H9 (cell line): ENCODE measurements at regions not wholly inside any gene's neighbourhood (a gene's known extent, or its start where the extent isn't known, plus 50 kb on each side); places are given as distances from the start of the nearest gene placed in this dataset.

ENCODE experiments used
- DNase-seq: peaks from one replicate; pipeline ENCODE4 v3.0.0-alpha.2; 2017
- H2AFZ ChIP-seq: one replicate; pipeline ENCODE4 v1.6.1; 2013; ENCODE audit warnings: mild to moderate bottlenecking, low read length, control low read depth, moderate library complexity
- H2AK5ac ChIP-seq: 2 replicates; pipeline ENCODE4 v1.6.1; 2013; ENCODE audit warnings: low read length, control low read depth, mixed read lengths; ENCODE audit not compliant: insufficient read length
- H2BK120ac ChIP-seq: one replicate; pipeline ENCODE4 v1.6.1; 2013; ENCODE audit warnings: low read depth, mild to moderate bottlenecking, low read length, control low read depth, inconsistent platforms; ENCODE audit not compliant: poor library complexity, severe bottlenecking
- H2BK12ac ChIP-seq: 2 replicates; pipeline ENCODE4 v1.6.1; 2013; ENCODE audit warnings: low read length, control low read depth, mixed read lengths, low read depth; ENCODE audit not compliant: insufficient read length
- H2BK15ac ChIP-seq: 2 replicates; pipeline ENCODE4 v1.6.1; 2013; ENCODE audit warnings: low read depth, low read length, control low read depth
- H2BK20ac ChIP-seq: one replicate; pipeline ENCODE4 v1.6.1; 2013; ENCODE audit warnings: low read depth, mild to moderate bottlenecking, low read length, control low read depth, inconsistent platforms; ENCODE audit not compliant: poor library complexity, severe bottlenecking
- H2BK5ac ChIP-seq: 2 replicates; pipeline ENCODE4 v1.6.1; 2013; ENCODE audit warnings: low read length, control low read depth, mixed read lengths; ENCODE audit not compliant: insufficient read length
- H3K14ac ChIP-seq: 2 replicates; pipeline ENCODE4 v1.6.1; 2013; ENCODE audit warnings: low read length, control low read depth; ENCODE audit not compliant: insufficient read depth
- H3K18ac ChIP-seq: 2 replicates; pipeline ENCODE4 v1.6.1; 2013; ENCODE audit warnings: low read depth, mild to moderate bottlenecking, mixed read lengths, low read length, control low read depth; ENCODE audit not compliant: insufficient read length
- H3K23ac ChIP-seq: 2 replicates; pipeline ENCODE4 v1.6.1; 2013; ENCODE audit warnings: low read length, control low read depth, mixed read lengths, low read depth; ENCODE audit not compliant: insufficient read length
- H3K23me2 ChIP-seq: 2 replicates; pipeline ENCODE4 v1.6.1; 2013; ENCODE audit warnings: low read depth, mild to moderate bottlenecking, mixed read lengths, low read length, control low read depth; ENCODE audit not compliant: insufficient read length, poor library complexity, severe bottlenecking
- H3K27ac ChIP-seq: 2 replicates; pipeline ENCODE4 v1.5.1; 2013; ENCODE audit warnings: low read length, control low read depth, mixed read lengths, low read depth; ENCODE audit not compliant: insufficient read length
- H3K27me3 ChIP-seq: 2 replicates; pipeline ENCODE4 v1.6.1; 2013; ENCODE audit warnings: low read length, control low read depth, inconsistent platforms; ENCODE audit not compliant: insufficient read depth
- H3K4ac ChIP-seq: 2 replicates; pipeline ENCODE4 v1.6.1; 2013; ENCODE audit warnings: low read depth, mild to moderate bottlenecking, control low read depth, inconsistent platforms, low read length, moderate library complexity
- H3K4me1 ChIP-seq: 2 replicates; pipeline ENCODE4 v1.6.1; 2013; ENCODE audit warnings: low read length, control low read depth, inconsistent platforms; ENCODE audit not compliant: insufficient read depth
- H3K4me2 ChIP-seq: 2 replicates; pipeline ENCODE4 v1.6.1; 2013; ENCODE audit warnings: low read length, control low read depth, mixed read lengths; ENCODE audit not compliant: insufficient read length, insufficient read depth
- H3K56ac ChIP-seq: 2 replicates; pipeline ENCODE4 v1.6.1; 2013; ENCODE audit warnings: low read depth, mild to moderate bottlenecking, mixed read lengths, low read length, control low read depth; ENCODE audit not compliant: insufficient read length
- H3K79me1 ChIP-seq: 2 replicates; pipeline ENCODE4 v1.6.1; 2013; ENCODE audit warnings: low read depth, mild to moderate bottlenecking, moderate library complexity, low read length, control low read depth, inconsistent platforms; ENCODE audit not compliant: insufficient read depth, poor library complexity, severe bottlenecking
- H3K79me2 ChIP-seq: 2 replicates; pipeline ENCODE4 v1.6.1; 2013; ENCODE audit warnings: low read length, control low read depth, inconsistent platforms; ENCODE audit not compliant: insufficient read depth
- H3K9ac ChIP-seq: 2 replicates; pipeline ENCODE4 v1.6.1; 2013; ENCODE audit warnings: low read length, control low read depth, mixed read lengths; ENCODE audit not compliant: insufficient read length; ENCODE audit errors: extremely low read depth
- H3K9me3 ChIP-seq: one replicate; pipeline ENCODE4 v1.6.1; 2013; ENCODE audit warnings: low read depth, low read length, inconsistent platforms; ENCODE audit not compliant: control insufficient read depth
- H3T11ph ChIP-seq: one replicate; pipeline ENCODE4 v1.6.1; 2013; ENCODE audit warnings: mild to moderate bottlenecking, low read length, control low read depth, inconsistent platforms
- H4K20me1 ChIP-seq: one replicate; pipeline ENCODE4 v1.6.1; 2013; ENCODE audit not compliant: control insufficient read depth, insufficient read length, insufficient read depth
- H4K5ac ChIP-seq: 2 replicates; pipeline ENCODE4 v1.6.1; 2013; ENCODE audit warnings: low read depth, mild to moderate bottlenecking, mixed read lengths, low read length, control low read depth; ENCODE audit not compliant: insufficient read length
- H4K8ac ChIP-seq: replicated peaks from 2 replicates; pipeline ENCODE4 v1.6.1; 2013; ENCODE audit warnings: low read length, control low read depth, mixed read lengths, low read depth; ENCODE audit not compliant: insufficient read length
- H4K91ac ChIP-seq: 2 replicates; pipeline ENCODE4 v1.6.1; 2013; ENCODE audit warnings: low read depth, mild to moderate bottlenecking, moderate library complexity, mixed read lengths, low read length, control low read depth; ENCODE audit not compliant: insufficient read length
- H3K27ac Mint-ChIP-seq, 3 experiments: 2 replicates in 2 of 3; 3 replicates in 1 of 3; pipeline ENCODE4 v1.8.0; 2020 to 2021; ENCODE audit warnings: mixed read lengths in 3 of 3, mild to moderate bottlenecking in 1 of 3, moderate library complexity in 1 of 3
- H3K27me3 Mint-ChIP-seq: 2 replicates; pipeline ENCODE4 v1.8.0; 2021; ENCODE audit warnings: low read depth, mild to moderate bottlenecking, moderate library complexity, mixed read lengths
- H3K36me3 Mint-ChIP-seq, 3 experiments: 2 replicates in 2 of 3; 3 replicates in 1 of 3; pipeline ENCODE4 v1.8.0; 2020 to 2021; ENCODE audit warnings: low read depth in 3 of 3, mixed read lengths in 3 of 3; ENCODE audit not compliant: insufficient read depth in 1 of 3
- H3K4me1 Mint-ChIP-seq, 2 experiments: 2 replicates each; pipeline ENCODE4 v1.8.0; 2020; ENCODE audit warnings: mixed read lengths in 2 of 2
- H3K4me3 Mint-ChIP-seq, 2 experiments: 2 replicates in 1 of 2; 3 replicates in 1 of 2; pipeline ENCODE4 v1.8.0; 2020 to 2021; ENCODE audit warnings: mild to moderate bottlenecking in 2 of 2, mixed read lengths in 2 of 2, moderate library complexity in 1 of 2
- H3K9me3 Mint-ChIP-seq, 2 experiments: 2 replicates in 1 of 2; 3 replicates in 1 of 2; pipeline ENCODE4 v1.8.0; 2020; ENCODE audit warnings: mild to moderate bottlenecking in 2 of 2, mixed read lengths in 2 of 2, moderate library complexity in 1 of 2
- CTCF ChIP-seq: fragments of 200-600 bp; sonication (generic); conservative IDR thresholded peaks from 3 replicates; pipeline ENCODE4 v1.8.0; 2021; ENCODE audit warnings: antibody characterized with exemption, mild to moderate bottlenecking
- WGBS: extraction: QIAGEN DNeasy Blood & Tissue Kit; methylation state at CpG from one replicate; pipeline ENCODE4 v1.1.7; 2013; ENCODE audit warnings: missing lambda C conversion rate, low lambda C conversion rate, mixed read lengths; ENCODE audit not compliant: insufficient read length; ENCODE audit errors: extremely low coverage; 5-methylcytosine and 5-hydroxymethylcytosine counted together

- Histone ChIP-seq H3K27me3 (no peaks in the 10 kb centered on the region), H4K8ac (no peak overlapping the region), H3K4ac (no peak overlapping the region), H3T11ph (no peak overlapping the region), H4K91ac (no peak overlapping the region), H3K79me1 (no peaks in the 10 kb centered on the region), H2BK12ac (no peak overlapping the region), H3K9me3 (no peaks in the 10 kb centered on the region), H3K4me2 (no peak overlapping the region), H3K79me2 (no peaks in the 10 kb centered on the region), H3K27ac (no peak overlapping the region), H2BK120ac (no peak overlapping the region), H2BK5ac (no peak overlapping the region), H3K4me1 (no peaks in the 10 kb centered on the region), H2AFZ (no peak overlapping the region), H4K5ac (no peak overlapping the region), H3K9ac (no peak overlapping the region), H3K14ac (no peak overlapping the region), H3K23me2 (no peaks in the 10 kb centered on the region), H3K56ac (no peak overlapping the region), H4K20me1 (no peaks in the 10 kb centered on the region), H2BK15ac (no peak overlapping the region), H2AK5ac (no peak overlapping the region), H3K18ac (no peak overlapping the region), H2BK20ac (no peak overlapping the region), H3K23ac (no peak overlapping the region)
- Mint-ChIP-seq H3K36me3 (no peaks in the 10 kb centered on the region; a peak in 1 of 7 replicates), H3K4me1 (peaks cover 0 to 1% of the 10 kb centered on the region in 2 experiments; a peak in 2 of 4 replicates), H3K9me3 (no peaks in the 10 kb centered on the region), H3K27me3 (peaks cover 2% of the 10 kb centered on the region; the same call in 1 of the 2 replicates), H3K4me3 (no peak overlapping the region), H3K27ac (no peak overlapping the region; a peak in 1 of 7 replicates)
- DNase-seq = no peak
- no CpG with 5 or more reads among the region's 20 CpGs for WGBS
- TF ChIP-seq CTCF = no peak
Measured at GRCh38 chr22:48844056-48844675, 983.5 kb downstream of the BRD1 start.
